DOHH2 (cell line): ENCODE measurements at regions not wholly inside any gene's neighbourhood (a gene's known extent, or its start where the extent isn't known, plus 50 kb on each side); places are given as distances from the start of the nearest gene placed in this dataset.

Experiments
- CTCF ChIP-seq: fragments of 200-600 bp; sonication (generic); IDR thresholded peaks from one replicate; pipeline ENCODE4 v1.5.1; 2014; ENCODE audit warnings: antibody characterized with exemption, mild to moderate bottlenecking, low read depth, low read length; ENCODE audit not compliant: poor library complexity, severe bottlenecking
- EZH2phosphoT487 ChIP-seq: fragments of 200-600 bp; sonication (generic); IDR thresholded peaks from 2 replicates; pipeline ENCODE4 v1.6.1; 2017; ENCODE audit warnings: borderline replicate concordance, mild to moderate bottlenecking, antibody characterized with exemption, low read length, moderate library complexity, mixed read lengths

GRCh38 chr1:96355961-96356360 is 365.6 kb upstream of the PTBP2 start:
- TF ChIP-seq CTCF (no peak), EZH2phosphoT487 (no peak)
